ENCODE measurements at regions not wholly inside any gene's neighbourhood (a gene's known extent, or its start where the extent isn't known, plus 50 kb on each side); places are given as distances from the start of the nearest gene placed in this dataset.

DNA sequence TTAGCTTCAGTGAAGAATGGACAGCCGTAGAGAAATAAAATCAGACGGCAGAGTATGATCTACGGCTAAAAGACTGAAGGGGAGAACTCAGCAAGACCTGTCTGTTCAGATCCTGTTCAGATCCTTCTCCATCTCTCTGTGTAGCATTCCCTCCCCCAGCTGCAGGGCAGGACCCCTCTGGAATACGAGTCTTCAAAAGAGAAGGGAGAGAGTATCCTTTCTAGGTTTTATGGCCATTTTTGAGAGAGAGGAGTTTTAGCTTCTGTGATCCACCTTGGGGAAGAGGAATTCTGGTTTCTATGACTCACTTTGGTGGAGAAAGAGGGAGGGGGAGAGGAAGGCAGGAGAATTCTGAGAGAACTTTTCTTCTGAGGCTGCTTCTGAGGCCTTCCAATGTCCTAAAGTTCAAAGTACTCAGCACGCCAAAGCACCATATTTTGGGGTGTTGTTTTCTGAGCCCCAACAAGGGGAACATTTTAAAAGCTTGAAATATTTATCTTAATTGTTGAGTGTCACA lies 194.4 kb upstream of the TLE4 start:
- DNase-seq = no peak

DNA sequence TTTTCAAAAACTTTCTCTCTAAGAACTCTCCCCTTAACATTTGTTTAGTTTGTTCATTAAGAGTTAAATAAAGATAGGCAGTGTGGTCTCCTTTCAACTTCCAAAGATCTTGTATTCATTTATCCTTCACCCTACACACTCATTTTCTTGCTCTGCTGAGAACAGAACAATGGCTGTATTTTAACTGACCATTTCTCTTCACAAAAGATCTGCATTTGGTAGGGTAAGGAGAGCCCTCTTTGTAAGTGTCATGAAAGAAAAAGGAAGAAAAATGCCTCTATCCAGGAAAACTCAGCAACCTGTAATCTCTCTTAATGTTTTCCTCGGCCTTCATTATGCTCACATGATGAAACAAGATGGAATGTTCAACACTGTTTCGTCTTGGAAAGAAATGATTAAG lies 193.7 kb upstream of the TLE4 start:
- DNase-seq = no peak

DNA sequence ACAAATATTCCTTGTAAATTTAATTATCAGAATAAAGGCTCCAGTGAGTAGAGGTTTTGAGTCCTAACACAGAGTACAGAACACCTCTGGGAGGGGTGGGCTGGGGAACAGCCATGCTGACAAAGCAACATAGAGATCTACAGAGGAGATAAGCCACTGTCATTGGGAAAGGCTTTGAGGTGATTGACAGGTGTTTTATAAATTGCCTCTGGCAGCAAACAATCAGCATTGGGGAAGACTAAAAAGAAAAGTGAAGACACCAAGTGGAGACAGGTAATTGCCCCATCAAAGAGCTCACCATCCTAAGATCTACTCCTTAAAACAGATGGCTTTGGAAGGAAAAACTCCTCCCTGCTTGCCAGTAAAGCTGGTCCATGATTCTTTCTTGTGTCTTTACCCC lies 189.7 kb upstream of the TLE4 start:
- DNase-seq = no peak

GRCh38 chr9:79382458-79382857 lies 189.3 kb upstream of the TLE4 start:
- no peak for DNase-seq

DNA sequence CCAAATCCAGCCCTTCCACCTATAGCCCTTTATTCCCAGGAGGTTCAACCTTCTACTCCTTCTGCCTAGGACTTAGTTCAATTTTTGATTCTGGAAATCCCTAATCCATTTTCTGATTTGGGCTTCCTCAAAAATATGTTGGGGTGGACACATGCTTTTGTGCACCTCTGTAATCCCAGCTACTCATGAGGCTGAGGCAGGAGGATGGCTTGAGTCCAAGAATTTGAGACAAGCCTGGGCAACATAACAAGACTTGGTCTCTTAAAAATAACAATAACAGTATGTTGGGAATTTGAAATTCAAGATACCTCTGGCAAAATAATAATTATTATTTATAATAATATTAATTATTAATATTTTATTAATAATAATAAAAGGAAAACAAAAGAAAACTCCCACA lies 188.7 kb upstream of the TLE4 start:
- DNase-seq = no peak

DNA sequence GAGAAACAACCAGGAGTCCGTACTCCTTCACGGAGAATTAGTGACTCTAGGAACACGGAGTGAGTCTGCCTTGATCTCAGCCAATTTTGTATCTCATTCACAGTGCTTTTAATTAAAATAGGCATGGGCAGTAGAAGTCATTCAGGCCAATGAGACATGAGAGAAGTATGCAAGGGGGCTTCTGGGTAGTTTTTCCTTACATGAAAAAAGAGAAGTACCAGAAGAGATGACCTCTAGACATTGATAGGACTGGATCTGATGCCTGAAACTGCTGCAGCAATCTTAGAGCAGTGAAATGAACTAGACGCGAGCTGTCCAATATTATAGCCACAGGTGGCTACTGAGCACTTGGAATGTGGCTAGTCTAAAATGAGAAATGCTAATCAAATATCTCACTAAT lies 187.7 kb upstream of the TLE4 start:
- no peak for DNase-seq

GRCh38 chr9:79384501-79384900 lies 187.3 kb upstream of the TLE4 start:
- no peak for DNase-seq

GRCh38 chr9:79387101-79387835 lies 184.5 kb upstream of the TLE4 start:
- no peak for DNase-seq

DNA sequence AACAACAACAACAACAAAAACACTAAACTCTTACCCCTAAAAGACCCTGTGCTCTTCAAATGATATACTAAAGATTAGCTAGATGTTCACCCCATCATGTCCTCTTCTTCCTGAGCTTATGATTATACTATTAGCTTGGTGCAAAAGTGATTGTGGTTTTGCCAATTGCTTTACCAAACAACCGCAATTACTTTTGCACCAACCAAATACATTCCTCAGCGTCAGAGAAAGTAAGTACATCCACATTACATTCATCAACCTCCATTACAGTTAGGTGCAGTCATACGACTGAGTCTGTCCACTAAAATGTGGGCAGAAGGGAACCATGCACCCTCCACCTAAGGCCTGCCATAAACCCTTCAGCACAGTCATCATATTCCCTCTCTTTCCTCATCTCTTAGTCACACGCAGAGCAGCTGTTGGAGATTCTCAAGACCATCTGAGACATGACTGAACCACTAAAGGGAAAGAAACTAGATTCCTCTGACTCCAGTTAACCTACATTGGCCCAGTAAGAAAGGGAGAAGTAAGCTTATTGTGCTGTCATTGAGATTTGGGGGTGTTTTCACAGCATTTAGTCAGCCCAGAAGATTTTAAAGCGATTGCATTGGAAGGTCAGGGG lies 181.6 kb upstream of the TLE4 start:
- no peak for DNase-seq

- DNase-seq = no peak
These were observed 180.7 kb upstream of the TLE4 start for GRCh38 chr9:79390781-79391770.

GRCh38 chr9:79395228-79395627 lies 176.5 kb upstream of the TLE4 start:
- DNase-seq = no peak

DNA sequence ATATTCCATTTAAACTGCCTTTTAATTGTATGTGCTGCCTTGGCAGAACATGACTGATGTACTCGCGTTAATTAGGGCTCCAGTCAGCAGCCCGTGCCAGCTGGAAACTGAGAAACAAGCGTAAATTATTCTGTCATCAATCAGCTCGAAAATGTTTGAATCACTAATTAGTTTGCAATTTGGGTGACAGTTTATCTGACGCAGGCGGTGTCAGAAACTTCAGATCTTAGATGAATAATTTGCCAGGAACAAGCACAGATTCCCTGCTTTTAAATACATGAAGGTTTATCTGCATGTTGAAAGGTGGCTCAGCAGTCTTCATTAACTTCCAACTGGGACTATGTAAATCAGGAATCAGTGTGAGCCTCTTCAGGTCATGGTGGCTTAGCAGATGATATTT lies 176.0 kb upstream of the TLE4 start:
- no peak for DNase-seq

GRCh38 chr9:79396168-79396567 lies 175.6 kb upstream of the TLE4 start:
- no peak for DNase-seq

GRCh38 chr9:79403495-79403894 lies 168.3 kb upstream of the TLE4 start:
- no peak for DNase-seq

- DNase-seq = no peak
These were observed 163.6 kb upstream of the TLE4 start for GRCh38 chr9:79408200-79408599.

DNA sequence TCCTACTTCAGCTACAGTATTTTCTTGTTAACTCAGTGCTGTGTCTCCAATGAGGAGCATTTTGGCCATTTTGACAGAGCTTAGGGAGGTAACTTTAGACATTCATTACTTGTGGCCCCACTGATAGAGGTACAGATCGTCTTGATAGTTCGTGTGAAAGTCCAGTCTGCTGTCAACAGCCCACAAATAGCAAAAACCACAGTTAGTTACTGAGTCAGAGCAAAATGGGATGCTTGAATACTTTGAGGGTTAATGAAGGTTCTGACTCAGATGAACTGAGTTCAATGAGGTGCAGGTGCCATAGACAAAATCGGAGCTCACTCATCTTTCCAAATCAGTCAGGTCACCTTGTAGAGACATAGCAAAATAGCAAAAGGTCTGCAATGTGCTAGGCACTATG lies 163.1 kb upstream of the TLE4 start:
- no peak for DNase-seq

DNA sequence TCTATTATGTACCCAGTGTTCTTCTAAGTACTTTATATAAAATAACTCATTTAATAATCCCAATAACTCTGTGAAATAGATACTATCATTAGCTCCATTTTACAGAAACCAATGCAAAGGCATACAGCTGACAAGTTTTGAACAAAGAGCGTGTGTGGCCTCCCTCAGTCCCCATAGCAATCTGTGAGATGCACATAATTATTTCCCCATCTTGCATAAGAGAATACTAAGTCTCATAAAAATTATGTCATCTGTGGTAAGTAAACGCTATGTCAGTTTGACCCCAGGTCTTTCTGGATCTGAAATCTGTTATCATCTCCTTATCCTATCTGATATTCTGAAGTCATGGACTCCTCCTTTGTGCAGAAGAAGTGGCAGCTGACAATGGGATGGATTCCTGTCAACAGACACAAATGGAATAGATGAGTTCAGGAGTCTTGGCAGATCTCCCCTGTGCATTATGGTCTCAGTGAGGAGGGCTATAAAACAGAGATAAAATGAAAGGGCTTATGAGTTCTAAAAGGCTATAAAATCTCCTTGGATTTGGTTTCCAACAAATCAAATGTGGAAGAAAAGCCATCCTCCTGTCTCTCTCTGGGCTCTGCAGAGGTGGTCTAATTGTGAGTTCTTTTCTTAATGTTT lies 162.5 kb upstream of the TLE4 start:
- no peak for DNase-seq

DNA sequence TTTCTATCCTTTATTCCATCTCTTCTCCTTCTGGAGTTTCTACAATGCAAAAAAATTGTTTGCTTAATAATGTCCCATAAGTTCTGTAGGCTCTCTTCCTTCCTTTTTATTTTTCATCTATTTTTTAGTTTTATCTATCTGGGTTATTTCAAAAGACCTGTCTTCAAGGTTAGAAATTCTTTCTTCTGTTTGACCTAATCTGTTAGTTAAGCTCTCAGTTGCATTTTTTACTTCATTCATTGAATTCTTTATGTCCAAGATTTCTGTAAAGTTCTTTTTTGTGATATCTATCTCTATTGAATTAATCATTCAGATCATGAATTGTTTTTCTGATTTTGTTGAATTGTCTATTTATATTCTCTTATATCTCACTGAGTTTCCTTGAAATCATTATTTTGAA lies 145.9 kb upstream of the TLE4 start:
- no peak for DNase-seq

DNA sequence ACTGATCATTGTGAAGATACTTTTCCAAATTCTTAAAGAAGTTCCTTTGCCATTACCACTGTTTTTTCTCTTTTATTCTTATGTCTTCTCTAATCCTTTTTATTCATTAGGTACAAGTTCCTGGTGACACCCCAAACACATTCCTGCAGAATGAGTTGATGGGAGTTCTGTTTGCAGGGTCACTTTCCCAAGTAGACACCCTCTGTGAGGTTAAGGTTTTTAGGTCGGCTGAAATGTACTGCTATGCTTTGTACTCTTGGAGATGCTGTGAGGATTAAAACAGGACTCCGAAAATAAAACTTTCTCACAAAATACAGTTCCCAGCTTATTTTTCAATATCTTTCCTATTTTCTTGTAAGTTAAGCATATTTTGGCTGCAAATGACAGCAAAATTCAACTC lies 143.3 kb upstream of the TLE4 start:
- DNase-seq = no peak

DNA sequence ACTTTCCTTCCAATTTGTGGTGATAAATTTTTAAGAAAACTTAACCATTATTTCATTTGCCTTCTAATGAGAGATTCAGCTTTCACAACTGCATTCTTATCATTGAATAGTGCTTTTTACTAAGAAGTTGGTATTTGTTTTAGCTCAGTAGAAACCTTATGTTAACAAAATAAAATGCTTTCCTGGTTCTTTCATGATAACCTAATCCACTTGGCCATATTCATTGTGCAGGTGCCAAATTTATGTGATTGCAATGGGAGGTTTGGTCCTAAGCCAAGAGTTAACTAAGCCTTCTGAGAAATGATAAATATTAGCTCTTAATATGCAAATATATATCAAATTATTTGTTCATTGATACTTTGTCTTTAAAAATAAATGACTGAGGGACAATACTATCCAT lies 141.1 kb upstream of the TLE4 start:
- DNase-seq = no peak

GRCh38 chr9:79431019-79431679 lies 140.6 kb upstream of the TLE4 start:
- DNase-seq = no peak

DNA sequence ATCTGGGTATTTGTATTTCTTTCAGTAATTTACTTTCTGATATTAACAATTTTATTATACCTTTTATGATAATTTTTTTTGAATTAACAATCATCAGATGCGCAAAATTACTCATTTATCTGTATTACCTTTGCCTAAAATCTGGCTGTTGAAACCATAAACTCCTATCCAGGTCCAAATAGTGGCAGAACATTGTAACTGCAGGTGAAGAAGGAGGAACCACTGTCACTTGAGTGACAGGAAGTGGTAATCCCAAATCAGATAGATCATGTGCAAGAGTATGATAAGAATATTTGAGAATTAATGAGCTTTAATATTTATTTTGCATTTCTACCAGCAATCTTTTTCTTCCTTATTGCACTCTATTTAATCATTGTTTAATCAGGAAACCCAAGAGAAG lies 139.3 kb upstream of the TLE4 start:
- DNase-seq = no peak

DNA sequence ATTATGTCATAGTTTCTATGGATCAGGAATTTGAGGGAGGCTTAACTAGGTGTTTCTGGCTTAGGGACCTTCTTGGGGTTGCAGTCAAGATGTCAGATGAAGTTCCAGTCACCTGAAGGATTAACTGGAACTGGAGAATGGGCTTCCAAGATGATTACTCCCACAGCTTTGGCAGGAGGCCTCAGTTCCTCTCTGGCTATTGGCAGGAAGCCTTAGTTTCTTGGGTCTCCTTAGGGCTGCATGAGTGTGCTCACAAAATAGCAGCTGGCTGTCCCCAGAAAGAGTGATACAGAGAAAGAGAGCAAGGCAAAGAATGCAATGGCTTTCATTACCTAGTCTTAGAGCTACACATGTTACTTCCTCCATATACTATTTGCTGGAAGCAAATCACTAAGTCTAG lies 138.1 kb upstream of the TLE4 start:
- DNase-seq = no peak
